Osteoblast (primary cell): ENCODE measurements at regions not wholly inside any gene's neighbourhood (a gene's known extent, or its start where the extent isn't known, plus 50 kb on each side); places are given as distances from the start of the nearest gene placed in this dataset.

Experiments used
- DNase-seq: peaks from one replicate; pipeline ENCODE4 v3.0.0; 2011; ENCODE audit warnings: low spot score, mixed read lengths; ENCODE audit not compliant: insufficient read length; ENCODE audit errors: missing footprints
- H2AFZ ChIP-seq: 2 replicates; pipeline ENCODE4 v1.6.0; 2011; ENCODE audit warnings: mild to moderate bottlenecking, low read length
- H3K27ac ChIP-seq: 2 replicates; pipeline ENCODE4 v1.5.1; 2011; ENCODE audit warnings: mild to moderate bottlenecking, low read depth, low read length, moderate library complexity
- H3K27me3 ChIP-seq: 2 replicates; pipeline ENCODE4 v1.6.0; 2012; ENCODE audit warnings: mild to moderate bottlenecking, control low read depth, inconsistent platforms, low read length, moderate library complexity; ENCODE audit not compliant: insufficient read depth
- H3K36me3 ChIP-seq: 2 replicates; pipeline ENCODE4 v1.5.1; 2011; ENCODE audit warnings: mild to moderate bottlenecking, low read length, control low read depth, moderate library complexity; ENCODE audit not compliant: insufficient read depth
- H3K4me1 ChIP-seq: 2 replicates; pipeline ENCODE4 v1.5.1; 2011; ENCODE audit warnings: mild to moderate bottlenecking, low read length, control low read depth, moderate library complexity; ENCODE audit not compliant: insufficient read depth
- H3K4me2 ChIP-seq: 2 replicates; pipeline ENCODE4 v1.6.0; 2011; ENCODE audit warnings: mild to moderate bottlenecking, low read length; ENCODE audit not compliant: insufficient read depth
- H3K4me3 ChIP-seq: fragments of 200-600 bp; sonication (generic); 3 replicates; pipeline ENCODE4 v1.5.1; 2012; ENCODE audit warnings: mild to moderate bottlenecking, low read length, inconsistent platforms; ENCODE audit not compliant: insufficient read depth
- H3K79me2 ChIP-seq: 2 replicates; pipeline ENCODE4 v1.6.0; 2012; ENCODE audit warnings: mild to moderate bottlenecking, low read length, control low read depth, inconsistent platforms; ENCODE audit not compliant: insufficient read depth
- H3K9me3 ChIP-seq: 2 replicates; pipeline ENCODE4 v1.5.1; 2011; ENCODE audit warnings: low read depth, low read length, control low read depth
- H4K20me1 ChIP-seq: 2 replicates; pipeline ENCODE4 v1.6.0; 2012; ENCODE audit warnings: mild to moderate bottlenecking, low read length, control low read depth; ENCODE audit not compliant: insufficient read depth
- CTCF ChIP-seq: IDR thresholded peaks from 2 replicates; pipeline ENCODE4 v1.5.1; 2011; ENCODE audit warnings: mild to moderate bottlenecking, low read depth, low read length, moderate library complexity; ENCODE audit errors: extremely low read depth

- Histone ChIP-seq H3K4me3 (no peak overlapping the region), H3K4me2 (no peak overlapping the region), H3K79me2 (no peaks in the 10 kb centered on the region), H2AFZ (no peak overlapping the region), H3K36me3 (no peaks in the 10 kb centered on the region), H4K20me1 (no peaks in the 10 kb centered on the region), H3K9me3 (no peaks in the 10 kb centered on the region), H3K27me3 (no peaks in the 10 kb centered on the region), H3K27ac (no peak overlapping the region), H3K4me1 (no peaks in the 10 kb centered on the region)
- no peak for DNase-seq
- no peak for TF ChIP-seq CTCF
Observed at GRCh38 chr5:12695651-12696050, 791.4 kb upstream of the CTNND2 start.

GRCh38 chr5:12691330-12691729, 787.1 kb upstream of the CTNND2 start:
- Histone ChIP-seq H2AFZ (no peak overlapping the region), H3K4me2 (no peak overlapping the region), H3K4me3 (no peak overlapping the region), H3K27ac (no peak overlapping the region), H3K4me1 (no peaks in the 10 kb centered on the region), H3K79me2 (no peaks in the 10 kb centered on the region), H4K20me1 (no peaks in the 10 kb centered on the region), H3K9me3 (peaks cover 2% of the 10 kb centered on the region), H3K36me3 (no peaks in the 10 kb centered on the region), H3K27me3 (no peaks in the 10 kb centered on the region)
- TF ChIP-seq CTCF = no peak
- no peak for DNase-seq

- no peak for TF ChIP-seq CTCF
- DNase-seq = no peak
- Histone ChIP-seq H3K79me2 (no peaks in the 10 kb centered on the region), H3K36me3 (no peaks in the 10 kb centered on the region), H3K4me3 (no peak overlapping the region), H3K9me3 (peaks cover 2% of the 10 kb centered on the region), H4K20me1 (no peaks in the 10 kb centered on the region), H2AFZ (no peak overlapping the region), H3K27ac (no peak overlapping the region), H3K4me1 (no peaks in the 10 kb centered on the region), H3K27me3 (no peaks in the 10 kb centered on the region), H3K4me2 (no peak overlapping the region)
Observed at GRCh38 chr5:12690361-12690760, 786.1 kb upstream of the CTNND2 start.

- DNase-seq = no peak
- H3K4me2 ChIP-seq = no peak overlapping the region
- no peak overlapping the region for H3K4me3 ChIP-seq
- H2AFZ ChIP-seq = no peak overlapping the region
- H3K4me1 ChIP-seq = no peaks in the 10 kb centered on the region
- H3K36me3 ChIP-seq = no peaks in the 10 kb centered on the region
- H4K20me1 ChIP-seq = no peaks in the 10 kb centered on the region
- no peak overlapping the region for H3K27ac ChIP-seq
- H3K9me3 ChIP-seq = peaks cover under 1% of the 10 kb centered on the region
- no peaks in the 10 kb centered on the region for H3K27me3 ChIP-seq
- no peak for TF ChIP-seq CTCF
- H3K79me2 ChIP-seq = no peaks in the 10 kb centered on the region
Observed at GRCh38 chr5:12683249-12683648, 779.0 kb upstream of the CTNND2 start.
